SK-N-MC (cell line): ENCODE measurements at regions not wholly inside any gene's neighbourhood (a gene's known extent, or its start where the extent isn't known, plus 50 kb on each side); places are given as distances from the start of the nearest gene placed in this dataset.

Source experiments
- EZH2 ChIP-seq: fragments of 200-600 bp; sonication (generic); IDR thresholded peaks from one replicate; pipeline ENCODE4 v1.6.1; 2017; ENCODE audit warnings: antibody characterized with exemption
- FOXP2 ChIP-seq: optimal IDR thresholded peaks from 2 replicates; pipeline ENCODE3; 2011; ENCODE audit warnings: mild to moderate bottlenecking, moderate library complexity; ENCODE audit not compliant: insufficient read depth; ENCODE audit errors: extremely low read length, control extremely low read depth
- POLR2AphosphoS5 ChIP-seq: IDR thresholded peaks from 2 replicates; pipeline ENCODE4 v1.6.1; 2012; ENCODE audit warnings: mild to moderate bottlenecking, low read depth, low read length, borderline replicate concordance

DNA sequence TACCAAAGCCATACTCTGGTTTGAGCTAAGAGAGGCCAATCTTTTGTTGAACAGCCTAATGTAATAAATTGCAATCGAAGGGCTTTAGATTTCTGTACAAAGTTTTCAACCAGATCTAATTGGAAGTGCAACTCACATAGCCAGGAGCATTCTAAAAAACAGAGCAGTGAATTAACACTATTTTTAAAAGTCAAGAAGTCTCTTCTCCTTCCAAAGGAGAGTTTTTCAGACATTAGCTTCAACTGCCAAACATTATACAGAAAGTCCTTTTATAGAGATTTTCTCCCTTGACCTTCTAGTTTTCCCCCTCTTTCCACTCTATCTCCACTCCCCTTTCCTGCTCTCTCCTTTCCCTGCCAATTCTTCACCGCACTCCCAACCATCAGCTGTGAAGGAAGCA, 259.6 kb downstream of the NOVA1 start:
- TF ChIP-seq FOXP2 (no peak), EZH2 (no peak), POLR2AphosphoS5 (no peak)
